LNCaP clone FGC (cell line): ENCODE measurements at regions not wholly inside any gene's neighbourhood (a gene's known extent, or its start where the extent isn't known, plus 50 kb on each side); places are given as distances from the start of the nearest gene placed in this dataset.

Experiments
- DNase-seq: peaks from one replicate; pipeline ENCODE4 v3.0.0-alpha.2; 2011; ENCODE audit warnings: low read depth
- H3K4me3 ChIP-seq: 2 replicates; pipeline ENCODE4 v1.5.1; 2011; ENCODE audit warnings: mild to moderate bottlenecking, low read depth, low read length, control low read depth
- TF ChIP-seq, protein P1 (sequence below): IDR thresholded peaks from 2 replicates; pipeline ENCODE4 v1.5.1; 2012; ENCODE audit warnings: mild to moderate bottlenecking; ENCODE audit not compliant: control insufficient read depth, insufficient read depth; ENCODE audit errors: extremely low read depth

DNA sequence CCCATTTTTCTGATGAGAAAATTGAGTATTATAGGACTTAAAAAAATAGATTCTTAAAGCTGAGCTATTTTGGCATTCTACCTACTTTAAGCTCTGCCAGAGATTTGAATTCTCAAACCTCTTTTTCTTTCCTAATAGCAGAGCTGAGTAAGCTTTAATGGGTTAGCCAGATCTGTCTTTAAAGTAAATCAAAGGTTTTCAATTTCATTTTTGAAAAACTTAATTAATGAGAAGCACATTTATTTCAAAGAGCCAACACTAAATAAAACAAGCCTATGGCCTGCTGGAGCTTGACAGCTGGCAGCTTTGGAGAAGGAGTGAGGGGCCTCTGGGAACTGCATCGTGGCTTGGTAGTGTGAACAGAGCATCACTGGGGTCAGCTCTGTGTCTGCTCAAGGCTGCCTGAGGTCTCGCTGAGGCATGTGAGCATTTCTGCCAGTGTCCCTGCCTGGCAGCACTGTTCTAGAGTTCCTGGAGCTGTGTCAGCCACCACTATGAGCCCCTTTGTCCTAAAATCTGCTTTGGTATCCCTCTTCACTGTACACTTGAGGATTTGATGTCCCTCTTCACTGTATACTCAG is 50.4 kb upstream of the PRSS23 start:
- H3K4me3 ChIP-seq, result no peak overlapping the region
- TF ChIP-seq, protein P1, sequence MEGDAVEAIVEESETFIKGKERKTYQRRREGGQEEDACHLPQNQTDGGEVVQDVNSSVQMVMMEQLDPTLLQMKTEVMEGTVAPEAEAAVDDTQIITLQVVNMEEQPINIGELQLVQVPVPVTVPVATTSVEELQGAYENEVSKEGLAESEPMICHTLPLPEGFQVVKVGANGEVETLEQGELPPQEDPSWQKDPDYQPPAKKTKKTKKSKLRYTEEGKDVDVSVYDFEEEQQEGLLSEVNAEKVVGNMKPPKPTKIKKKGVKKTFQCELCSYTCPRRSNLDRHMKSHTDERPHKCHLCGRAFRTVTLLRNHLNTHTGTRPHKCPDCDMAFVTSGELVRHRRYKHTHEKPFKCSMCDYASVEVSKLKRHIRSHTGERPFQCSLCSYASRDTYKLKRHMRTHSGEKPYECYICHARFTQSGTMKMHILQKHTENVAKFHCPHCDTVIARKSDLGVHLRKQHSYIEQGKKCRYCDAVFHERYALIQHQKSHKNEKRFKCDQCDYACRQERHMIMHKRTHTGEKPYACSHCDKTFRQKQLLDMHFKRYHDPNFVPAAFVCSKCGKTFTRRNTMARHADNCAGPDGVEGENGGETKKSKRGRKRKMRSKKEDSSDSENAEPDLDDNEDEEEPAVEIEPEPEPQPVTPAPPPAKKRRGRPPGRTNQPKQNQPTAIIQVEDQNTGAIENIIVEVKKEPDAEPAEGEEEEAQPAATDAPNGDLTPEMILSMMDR, result no peak
- no peak for DNase-seq

DNA sequence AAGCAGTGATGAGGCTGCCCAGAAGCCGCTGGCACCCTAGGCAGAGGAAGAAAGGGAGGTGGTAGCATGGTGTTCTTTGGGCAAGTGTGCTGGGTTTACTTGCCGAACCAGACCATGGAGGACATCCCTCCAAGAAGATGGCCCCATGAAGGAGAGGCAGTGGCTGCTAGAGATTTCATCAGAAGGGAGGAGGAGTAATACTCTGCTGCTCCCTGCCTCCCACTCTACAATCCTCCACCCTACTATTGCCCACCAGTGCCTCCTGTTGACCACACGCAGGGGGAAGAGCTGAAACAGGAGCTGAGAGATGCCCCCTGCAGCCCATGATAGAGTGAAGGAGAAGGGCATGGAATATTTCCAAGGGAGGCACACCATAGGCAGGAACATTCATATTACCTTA is 51.0 kb upstream of the PRSS23 start:
- DNase-seq, result no peak
- TF ChIP-seq, protein P1, result no peak
- no peak overlapping the region for H3K4me3 ChIP-seq

DNA sequence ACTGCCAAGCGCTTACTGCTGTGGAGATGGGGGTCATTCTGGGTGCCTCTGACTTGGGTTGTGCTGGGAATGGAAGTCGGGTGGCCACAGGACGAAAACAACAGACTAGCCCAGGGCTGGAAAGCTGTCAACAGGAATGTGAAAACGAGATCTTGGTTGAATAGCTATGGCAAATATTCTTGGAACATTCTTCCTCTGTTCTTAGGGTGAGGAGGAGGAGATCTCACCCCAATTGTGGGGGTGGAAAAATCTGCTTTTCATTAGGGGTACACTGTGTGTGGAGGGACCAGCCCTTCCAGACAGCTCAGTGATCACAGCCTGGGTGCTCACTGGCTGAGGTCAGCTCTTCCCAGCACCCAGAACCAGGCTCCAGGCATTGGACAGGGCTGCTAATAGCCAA is 52.0 kb upstream of the PRSS23 start:
- TF ChIP-seq, protein P1, result no peak
- DNase-seq, result no peak

DNA sequence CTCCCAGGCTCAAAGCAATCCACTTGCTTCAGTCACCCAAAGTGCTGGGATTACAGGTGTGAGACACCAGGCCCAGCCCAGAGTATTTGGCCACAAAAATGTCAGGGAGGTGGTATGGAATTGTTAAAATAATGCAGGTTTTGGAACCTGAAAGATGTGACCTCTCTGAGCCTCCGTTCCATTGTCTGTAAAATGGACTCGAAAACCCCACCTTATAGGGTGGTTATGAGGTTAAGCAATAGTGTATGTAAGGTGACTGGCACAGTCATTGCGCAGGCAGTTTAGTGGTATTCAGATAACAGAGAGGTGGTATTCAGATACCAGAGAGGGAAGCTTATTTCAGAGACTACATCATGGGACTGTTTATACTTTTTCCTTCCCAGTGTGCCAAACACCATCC is 52.5 kb upstream of the PRSS23 start:
- H3K4me3 ChIP-seq, result no peak overlapping the region
- TF ChIP-seq, protein P1, result no peak

More for the DNA sequence above, 52.0 kb upstream of the PRSS23 start:
- no peak overlapping the region for H3K4me3 ChIP-seq

DNA sequence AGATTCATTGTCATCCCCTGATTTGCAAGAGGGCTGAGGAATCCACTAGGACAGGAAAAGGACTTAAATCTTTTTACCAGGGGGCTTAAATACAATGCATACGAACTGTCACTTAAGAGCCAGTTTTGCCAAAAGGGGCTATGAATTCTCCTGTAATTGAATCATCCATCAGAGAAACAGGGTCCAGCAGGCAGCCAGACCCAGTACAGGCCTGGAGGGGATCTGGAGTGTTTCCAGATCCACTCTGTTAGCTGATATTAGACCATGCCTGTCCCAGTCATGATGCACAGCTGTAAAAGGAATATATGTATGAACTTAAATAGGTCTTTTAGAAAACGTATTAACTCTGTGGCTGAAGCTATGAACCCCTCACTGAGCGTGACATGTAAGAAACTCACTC is 53.8 kb upstream of the PRSS23 start:
- TF ChIP-seq, protein P1, result no peak
- no peak overlapping the region for H3K4me3 ChIP-seq
- DNase-seq, result no peak

More for the DNA sequence above, 52.5 kb upstream of the PRSS23 start:
- no peak for DNase-seq

DNA sequence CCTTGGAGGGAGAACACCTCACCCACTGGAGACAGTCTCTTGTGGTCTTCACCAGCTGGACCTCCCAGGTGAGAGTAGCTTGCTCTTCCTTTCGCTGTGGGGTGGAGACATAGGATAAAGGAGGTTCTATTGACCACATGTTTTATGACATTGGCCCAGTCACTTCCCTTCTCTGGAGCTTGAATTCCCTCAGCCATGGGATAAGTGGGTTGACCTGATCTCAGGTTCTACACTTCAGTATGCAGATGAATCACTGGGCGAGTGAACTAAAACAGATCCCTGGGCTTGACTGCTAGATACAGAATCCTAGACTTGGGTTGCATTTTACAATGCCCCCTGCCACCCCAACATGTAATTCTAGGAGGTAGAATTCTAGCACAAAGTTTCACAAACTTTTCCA is 54.8 kb upstream of the PRSS23 start:
- DNase-seq, result no peak
- TF ChIP-seq, protein P1, result no peak
- H3K4me3 ChIP-seq, result no peak overlapping the region
